GM12864 (cell line): ENCODE measurements at regions not wholly inside any gene's neighbourhood (a gene's known extent, or its start where the extent isn't known, plus 50 kb on each side); places are given as distances from the start of the nearest gene placed in this dataset.

Experiments
- DNase-seq: peaks from one replicate; pipeline ENCODE4 v3.0.0-alpha.2; 2011; ENCODE audit warnings: low read depth
- H3K4me3 ChIP-seq: 2 replicates; pipeline ENCODE4 v1.5.1; 2011; ENCODE audit warnings: mild to moderate bottlenecking, low read depth, low read length, control low read depth
- TF ChIP-seq, protein P1 (sequence below): IDR thresholded peaks from 2 replicates; pipeline ENCODE4 v1.5.1; 2011; ENCODE audit warnings: low read depth, mild to moderate bottlenecking, moderate library complexity, low read length, control low read depth, inconsistent platforms; ENCODE audit errors: missing control alignments

GRCh38 chr2:173611121-173611520 is 256.4 kb downstream of the CDCA7 start:
- DNase-seq: no peak
- TF ChIP-seq, protein P1, sequence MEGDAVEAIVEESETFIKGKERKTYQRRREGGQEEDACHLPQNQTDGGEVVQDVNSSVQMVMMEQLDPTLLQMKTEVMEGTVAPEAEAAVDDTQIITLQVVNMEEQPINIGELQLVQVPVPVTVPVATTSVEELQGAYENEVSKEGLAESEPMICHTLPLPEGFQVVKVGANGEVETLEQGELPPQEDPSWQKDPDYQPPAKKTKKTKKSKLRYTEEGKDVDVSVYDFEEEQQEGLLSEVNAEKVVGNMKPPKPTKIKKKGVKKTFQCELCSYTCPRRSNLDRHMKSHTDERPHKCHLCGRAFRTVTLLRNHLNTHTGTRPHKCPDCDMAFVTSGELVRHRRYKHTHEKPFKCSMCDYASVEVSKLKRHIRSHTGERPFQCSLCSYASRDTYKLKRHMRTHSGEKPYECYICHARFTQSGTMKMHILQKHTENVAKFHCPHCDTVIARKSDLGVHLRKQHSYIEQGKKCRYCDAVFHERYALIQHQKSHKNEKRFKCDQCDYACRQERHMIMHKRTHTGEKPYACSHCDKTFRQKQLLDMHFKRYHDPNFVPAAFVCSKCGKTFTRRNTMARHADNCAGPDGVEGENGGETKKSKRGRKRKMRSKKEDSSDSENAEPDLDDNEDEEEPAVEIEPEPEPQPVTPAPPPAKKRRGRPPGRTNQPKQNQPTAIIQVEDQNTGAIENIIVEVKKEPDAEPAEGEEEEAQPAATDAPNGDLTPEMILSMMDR: no peak
- H3K4me3 ChIP-seq: no peak overlapping the region

DNA sequence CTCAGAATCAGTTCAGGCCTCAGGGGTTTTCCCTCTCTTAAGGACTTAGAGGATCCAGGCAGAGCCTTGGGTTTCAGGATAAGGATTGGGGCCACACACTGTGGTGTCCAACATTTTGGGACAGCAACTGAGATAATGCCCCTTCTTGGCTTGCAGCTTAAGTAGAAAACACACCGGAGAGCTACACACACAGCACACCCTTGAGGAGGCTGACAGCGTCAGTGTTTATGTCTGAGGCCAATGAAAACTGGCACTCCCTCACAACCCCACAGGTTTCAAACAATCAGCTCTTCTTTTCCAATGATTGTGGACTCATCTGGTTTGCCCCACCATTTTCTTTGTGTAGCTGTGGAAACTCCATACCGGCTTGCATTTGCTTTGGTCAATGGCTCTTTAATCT is 257.7 kb downstream of the CDCA7 start:
- H3K4me3 ChIP-seq: no peak overlapping the region
- TF ChIP-seq, protein P1: no peak
- no peak for DNase-seq

- TF ChIP-seq, protein P1: no peak
- no peak overlapping the region for H3K4me3 ChIP-seq
- DNase-seq: no peak
These were observed 258.7 kb downstream of the CDCA7 start for GRCh38 chr2:173613386-173613785.

DNA sequence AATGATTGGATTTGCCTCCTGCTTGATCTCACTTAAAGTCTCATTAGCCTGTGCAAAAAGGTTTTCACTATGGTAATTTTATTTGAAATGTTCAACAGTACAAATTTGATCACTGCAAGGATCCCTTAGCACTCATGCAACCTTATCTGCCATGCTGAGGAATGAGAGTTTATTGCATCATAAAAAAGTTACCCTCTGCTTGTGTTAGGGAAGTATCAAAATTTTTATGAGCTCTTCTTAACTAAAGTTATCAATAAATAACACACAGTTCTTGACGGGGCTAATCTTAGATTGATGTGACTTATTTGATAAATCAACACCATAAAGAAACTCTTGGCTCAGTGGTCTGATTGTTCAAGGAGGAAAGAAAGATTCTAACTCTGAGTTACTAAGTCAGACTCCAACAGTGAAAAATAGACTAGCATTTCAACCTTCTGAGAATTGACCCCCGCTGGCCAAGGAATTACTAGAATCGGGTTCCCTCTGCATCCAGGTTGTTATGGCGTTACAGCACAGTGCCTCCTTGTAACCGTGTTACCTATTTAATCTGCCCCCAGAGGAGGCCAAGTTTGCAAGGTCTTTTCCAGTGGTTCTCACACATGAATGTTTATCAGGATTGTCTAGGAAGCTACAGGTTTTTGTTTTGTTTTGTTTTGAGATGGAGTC is 259.7 kb downstream of the CDCA7 start:
- H3K4me3 ChIP-seq: no peak overlapping the region
- TF ChIP-seq, protein P1: no peak
- no peak for DNase-seq

DNA sequence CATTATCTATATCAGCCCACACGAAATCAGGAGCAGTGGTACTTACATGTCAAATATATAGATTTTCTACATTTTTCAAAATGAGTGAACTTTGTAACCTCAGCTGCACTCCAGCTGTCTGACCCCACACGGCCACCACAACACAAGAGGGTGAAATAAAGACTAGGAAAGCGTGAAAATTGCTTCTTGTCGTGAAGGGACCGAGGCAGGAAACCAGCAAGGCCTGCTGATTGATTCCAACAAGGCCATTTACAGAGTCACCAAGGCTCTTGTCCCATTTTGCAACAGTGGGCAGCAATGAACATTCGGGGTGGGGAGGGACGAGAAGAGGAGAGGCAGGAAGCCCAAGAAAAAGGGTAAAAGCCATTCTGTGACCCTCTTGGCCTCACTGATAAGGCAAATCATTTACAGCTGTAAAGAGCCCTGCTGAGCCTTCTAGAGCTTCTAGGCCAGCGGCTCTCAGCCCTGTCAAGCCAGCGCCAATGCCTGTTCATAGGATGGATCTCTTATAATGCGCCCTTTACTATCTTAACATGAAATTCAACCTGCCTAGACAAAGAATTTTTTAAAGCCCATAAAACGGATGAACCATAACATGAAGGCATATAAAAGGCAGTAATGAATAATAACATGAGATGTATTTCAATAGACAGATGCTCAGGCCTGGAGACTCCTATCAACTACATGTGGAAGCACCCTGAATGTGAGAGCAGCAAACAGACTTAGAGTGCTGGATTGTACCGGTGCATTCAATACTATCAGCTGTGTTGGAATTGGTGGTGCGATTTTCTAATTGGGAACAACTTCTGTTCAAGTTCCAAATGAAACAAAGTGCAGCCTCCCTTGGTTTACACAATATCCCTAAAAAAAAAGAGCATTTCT is 269.0 kb downstream of the CDCA7 start:
- DNase-seq: no peak
- TF ChIP-seq, protein P1: no peak
- no peak overlapping the region for H3K4me3 ChIP-seq

- TF ChIP-seq, protein P1: no peak
- DNase-seq: no peak
- no peak overlapping the region for H3K4me3 ChIP-seq
These were observed 270.6 kb downstream of the CDCA7 start for GRCh38 chr2:173625315-173625714.
